ENCODE measurements at regions not wholly inside any gene's neighbourhood (a gene's known extent, or its start where the extent isn't known, plus 50 kb on each side); places are given as distances from the start of the nearest gene placed in this dataset.

DNA sequence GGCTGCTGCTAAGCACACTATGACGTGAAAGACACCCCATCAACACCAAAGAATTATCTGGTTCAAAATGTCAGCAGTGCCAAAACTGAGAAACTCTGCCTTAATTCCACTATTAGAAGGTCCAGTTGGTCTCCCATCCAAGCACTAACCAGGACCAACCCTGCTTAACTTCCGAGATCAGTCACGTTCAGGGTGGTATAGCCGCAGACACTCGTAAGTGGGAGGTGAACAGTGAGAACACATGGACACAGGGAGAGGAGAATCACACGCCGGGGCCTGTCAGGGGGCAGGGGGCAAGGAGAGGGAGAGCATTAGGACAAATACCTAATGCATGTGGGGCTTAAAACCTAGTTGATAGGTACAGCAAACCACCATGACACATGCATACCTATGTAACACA is 83.4 kb downstream of the C13orf42 start:
- no peaks in the 10 kb centered on the region for H3K36me3 ChIP-seq
- TF ChIP-seq POLR2A (IDR thresholded peaks at IDR 0.05) (no peak), EP300 (IDR thresholded peaks at IDR 0.05) (no peak), POLR2AphosphoS5 (IDR thresholded peaks at IDR 0.05) (no peak), CTCF (IDR thresholded peaks at IDR 0.05) (no peak)
- no peaks in the 10 kb centered on the region for H3K9me3 ChIP-seq
- intact Hi-C loops (cut with DNase I), result no loop called here
- H3K27ac ChIP-seq, result no peak overlapping the region
- 92 to 95% methylated on average over 7 of the region's 7 CpGs for WGBS, 2 donors
- no peaks in the 10 kb centered on the region for H3K27me3 ChIP-seq
- DNase-seq, result no peak
- no peak overlapping the region for H3K4me3 ChIP-seq
- H3K4me1 ChIP-seq, result no peaks in the 10 kb centered on the region

DNA sequence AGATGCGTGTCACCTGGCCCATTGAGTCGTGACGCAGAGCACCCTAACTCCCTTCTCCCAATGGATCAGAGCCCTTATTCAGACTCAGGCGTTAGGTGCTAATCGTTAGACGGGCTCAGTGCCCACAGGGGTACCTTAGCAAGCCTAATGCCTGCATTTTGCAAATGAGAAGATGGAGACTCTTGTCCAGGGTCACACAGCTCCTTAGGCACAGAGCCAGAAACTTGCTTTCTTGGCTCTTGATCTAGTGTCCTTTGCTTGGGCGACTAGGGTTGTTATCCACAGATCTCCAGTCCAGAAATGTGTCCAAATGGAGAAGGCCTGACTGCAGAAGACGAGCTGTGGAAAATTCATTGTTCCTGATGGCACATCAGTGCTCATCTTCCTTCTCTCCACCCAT is 85.1 kb downstream of the C13orf42 start:
- intact Hi-C loops (cut with DNase I), result no loop called here
- Histone ChIP-seq H3K36me3 (no peaks in the 10 kb centered on the region), H3K4me1 (no peaks in the 10 kb centered on the region), H3K9me3 (no peaks in the 10 kb centered on the region), H3K4me3 (no peak overlapping the region), H3K27ac (no peak overlapping the region), H3K27me3 (no peaks in the 10 kb centered on the region)
- TF ChIP-seq POLR2AphosphoS5 (IDR thresholded peaks at IDR 0.05) (no peak), EP300 (IDR thresholded peaks at IDR 0.05) (no peak)
- no peak for DNase-seq
- 90 to 92% methylated on average over 8 of the region's 8 CpGs for WGBS, 2 donors

GRCh38 chr13:51025245-51025905 is 85.7 kb downstream of the C13orf42 start:
- no peak for DNase-seq
- Histone ChIP-seq H3K4me1 (no peaks in the 10 kb centered on the region), H3K4me3 (no peak overlapping the region), H3K36me3 (no peaks in the 10 kb centered on the region), H3K9me3 (no peaks in the 10 kb centered on the region), H3K27ac (no peak overlapping the region), H3K27me3 (no peaks in the 10 kb centered on the region)
- no peak for TF ChIP-seq POLR2A (IDR thresholded peaks at IDR 0.05)
- TF ChIP-seq CTCF (IDR thresholded peaks at IDR 0.05), result no peak
- 91 to 93% methylated on average over 11 of the region's 11 CpGs for WGBS, 2 donors
- intact Hi-C loops (cut with DNase I), result no loop called here

DNA sequence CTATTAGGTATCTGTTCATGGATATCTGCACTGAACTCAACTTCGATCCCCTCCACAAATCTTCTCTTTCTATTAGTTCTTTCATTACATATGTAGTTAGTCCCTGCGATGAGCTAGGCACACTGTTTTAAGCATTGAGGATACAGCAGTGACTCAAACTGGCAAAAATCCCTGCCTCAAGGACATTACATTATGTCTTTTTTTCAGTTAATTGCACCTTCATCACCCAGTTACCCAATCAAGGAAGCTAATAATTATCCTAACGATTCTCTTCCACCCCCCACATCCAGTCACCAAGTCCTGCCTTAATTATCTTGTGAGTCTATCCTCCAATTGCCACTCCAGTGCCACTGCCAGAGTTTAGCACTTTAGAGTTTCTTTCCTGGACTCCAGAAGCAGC is 89.3 kb downstream of the C13orf42 start:
- no peaks in the 10 kb centered on the region for H3K36me3 ChIP-seq
- no peaks in the 10 kb centered on the region for H3K9me3 ChIP-seq
- no peak overlapping the region for H3K27ac ChIP-seq
- DNase-seq, result no peak
- intact Hi-C loops (cut with DNase I), result no loop called here
- H3K4me1 ChIP-seq, result no peaks in the 10 kb centered on the region
- TF ChIP-seq POLR2A (IDR thresholded peaks at IDR 0.05) (no peak), CTCF (IDR thresholded peaks at IDR 0.05) (no peak), POLR2AphosphoS5 (IDR thresholded peaks at IDR 0.05) (no peak), EP300 (IDR thresholded peaks at IDR 0.05) (no peak)
- H3K4me3 ChIP-seq, result no peak overlapping the region
- H3K27me3 ChIP-seq, result no peaks in the 10 kb centered on the region
- WGBS, 2 donors, result 79 to 88% methylated on average over 3 of the region's 3 CpGs

- no peaks in the 10 kb centered on the region for H3K4me1 ChIP-seq
- no peaks in the 10 kb centered on the region for H3K36me3 ChIP-seq
- intact Hi-C loops (cut with DNase I), result no loop called here
- H3K27me3 ChIP-seq, result no peaks in the 10 kb centered on the region
- 95 to 98% methylated on average over 8 of the region's 8 CpGs for WGBS, 2 donors
- H3K9me3 ChIP-seq, result no peaks in the 10 kb centered on the region
- TF ChIP-seq EP300 (IDR thresholded peaks at IDR 0.05) (no peak), POLR2A (IDR thresholded peaks at IDR 0.05) (no peak), CTCF (IDR thresholded peaks at IDR 0.05) (no peak), POLR2AphosphoS5 (IDR thresholded peaks at IDR 0.05) (no peak)
- no peak overlapping the region for H3K27ac ChIP-seq
- no peak overlapping the region for H3K4me3 ChIP-seq
- no peak for DNase-seq
Measured at GRCh38 chr13:51020600-51020999, 90.5 kb downstream of the C13orf42 start.
